B cell (primary cell): ENCODE measurements at regions not wholly inside any gene's neighbourhood (a gene's known extent, or its start where the extent isn't known, plus 50 kb on each side); places are given as distances from the start of the nearest gene placed in this dataset.
A peak's percentile ranks its signal among the peaks of the same experiment; 100 is the strongest.

Experiments
- ATAC-seq: fragments of 200-7000 bp; cut with Tn5 transposase; one replicate; pipeline ENCODE4 v1.10.0; 2021; ENCODE audit warnings: low read depth, mild to moderate bottlenecking, moderate number of reproducible peaks, moderate library complexity
- CTCF ChIA-PET: fragments of 350-600 bp; sonication (Branson Sonifier 250); formaldehyde crosslinking; loops from one replicate; lab custom pipeline; 2021; ENCODE audit warnings: antibody characterized with exemption, inconsistent platforms; lab: Charles Lee
- POLR2A ChIA-PET: fragments of 350-600 bp; sonication (Branson Sonifier 250); formaldehyde crosslinking; loops from one replicate; lab custom pipeline; 2021; ENCODE audit warnings: antibody characterized with exemption; lab: Charles Lee
- DNase-seq: peaks from one replicate; pipeline ENCODE4 v3.0.0; 2013
- H2AFZ ChIP-seq: 2 replicates; pipeline ENCODE4 v1.6.1; 2012; ENCODE audit warnings: mild to moderate bottlenecking, low read depth, low read length; ENCODE audit not compliant: insufficient read depth, poor library complexity, severe bottlenecking
- H3K27ac ChIP-seq, 2 donors: 1 replicate in 1 of 2; 2 replicates in 1 of 2; pipeline ENCODE4 v1.5.1; 2012 to 2013; ENCODE audit warnings: low read length in 2 of 2, mild to moderate bottlenecking in 2 of 2, moderate library complexity in 1 of 2
- H3K27me3 ChIP-seq, 4 experiments: fragments of 200-600 bp in 1 of 4; sonication (generic) in 1 of 4; replicated peaks in 1 of 4; 1 replicate in 2 of 4; 2 replicates in 2 of 4; pipeline versions ENCODE4 v1.6.1 to v1.7.0; 2013 to 2016; ENCODE audit warnings: low read length in 3 of 4, mild to moderate bottlenecking in 2 of 4, mixed read lengths in 1 of 4, moderate library complexity in 1 of 4; ENCODE audit not compliant: insufficient read depth in 4 of 4, control insufficient read depth in 3 of 4; ENCODE audit errors: control extremely low read depth in 1 of 4
- H3K36me3 ChIP-seq, 2 experiments: replicated peaks in 1 of 2; 1 replicate in 1 of 2; 2 replicates in 1 of 2; pipeline versions ENCODE4 v1.6.1 to v1.7.1; 2013; ENCODE audit warnings: low read length in 1 of 2; ENCODE audit not compliant: insufficient read depth in 2 of 2, control insufficient read depth in 1 of 2; ENCODE audit errors: control extremely low read depth in 1 of 2, extremely low read depth in 1 of 2
- H3K4me1 ChIP-seq, 2 donors: fragments of 200-600 bp in 1 of 2; sonication (generic) in 1 of 2; 1 replicate in 1 of 2; 2 replicates in 1 of 2; pipeline versions ENCODE4 v1.5.1 to v1.6.1; 2013 to 2017; ENCODE audit warnings: low read length in 2 of 2; ENCODE audit not compliant: control insufficient read depth in 2 of 2, insufficient read depth in 2 of 2
- H3K4me2 ChIP-seq: replicated peaks from 2 replicates; pipeline ENCODE3; 2012; ENCODE audit warnings: mild to moderate bottlenecking, low read depth, low read length; ENCODE audit not compliant: poor library complexity, severe bottlenecking
- H3K4me3 ChIP-seq, 5 experiments: fragments of 200-600 bp in 1 of 5; sonication (generic) in 1 of 5; 1 replicate in 3 of 5; 2 replicates in 2 of 5; pipeline versions ENCODE4 v1.5.1 to v1.7.0; 2011 to 2016; ENCODE audit warnings: low read length in 4 of 5, mild to moderate bottlenecking in 4 of 5, low read depth in 2 of 5, control low read depth in 1 of 5, moderate library complexity in 1 of 5; ENCODE audit not compliant: insufficient read depth in 1 of 5; ENCODE audit errors: control extremely low read depth in 1 of 5, extremely low read depth in 1 of 5
- H3K79me2 ChIP-seq: fragments of 200-600 bp; sonication (generic); one replicate; pipeline ENCODE4 v1.6.0; 2016; ENCODE audit warnings: low read length; ENCODE audit not compliant: control insufficient read depth, insufficient read depth
- H3K9ac ChIP-seq: fragments of 200-600 bp; sonication (generic); 2 replicates; pipeline ENCODE4 v1.6.1; 2017; ENCODE audit warnings: mild to moderate bottlenecking, low read length, moderate library complexity
- H3K9me3 ChIP-seq, 3 donors: one replicate each; pipeline versions ENCODE4 v1.6.1 to v1.7.1; 2013; ENCODE audit warnings: low read length in 2 of 3; ENCODE audit not compliant: control insufficient read depth in 2 of 3, insufficient read depth in 1 of 3; ENCODE audit errors: control extremely low read depth in 1 of 3
- H4K20me1 ChIP-seq: 2 replicates; pipeline ENCODE4 v1.6.0; 2012; ENCODE audit warnings: mild to moderate bottlenecking, low read length; ENCODE audit not compliant: insufficient read depth, control insufficient read depth, poor library complexity, severe bottlenecking
- H3K27ac Mint-ChIP-seq: one replicate; pipeline ENCODE4 v1.8.0; 2021; ENCODE audit warnings: mixed read lengths
- H3K27me3 Mint-ChIP-seq: one replicate; pipeline ENCODE4 v1.8.0; 2021; ENCODE audit warnings: mixed read lengths
- H3K4me1 Mint-ChIP-seq: one replicate; pipeline ENCODE4 v1.8.0; 2021; ENCODE audit warnings: mixed read lengths
- H3K4me3 Mint-ChIP-seq: one replicate; pipeline ENCODE4 v1.8.0; 2021; ENCODE audit warnings: mixed read lengths
- H3K9me3 Mint-ChIP-seq: one replicate; pipeline ENCODE4 v1.8.0; 2022; ENCODE audit warnings: mixed read lengths; ENCODE audit not compliant: insufficient read depth
- CTCF ChIP-seq: fragments of 200-600 bp; IDR thresholded peaks from one replicate; pipeline ENCODE4 v1.8.0; 2022; ENCODE audit warnings: antibody characterized with exemption, mild to moderate bottlenecking
- EZH2 ChIP-seq: IDR thresholded peaks from 2 replicates; pipeline ENCODE4 v1.6.1; 2012; ENCODE audit warnings: borderline replicate concordance, low read depth, mild to moderate bottlenecking, moderate library complexity, low read length; ENCODE audit not compliant: insufficient read depth, poor library complexity, severe bottlenecking
- WGBS: methylation state at CpG from one replicate; pipeline ENCODE4 v1.1.5; 2013; ENCODE audit warnings: missing lambda C conversion rate; ENCODE audit not compliant: insufficient coverage; 5-methylcytosine and 5-hydroxymethylcytosine counted together
- intact Hi-C: fragments of 100-400 bp; cut with micrococcal nuclease; formaldehyde crosslinking; loops from one replicate; pipeline ENCODE4 v1.10.0; 2022

- H3K9me3 ChIP-seq = no peaks in the 10 kb centered on the region
- no peak for TF ChIP-seq CTCF
- no peak for TF ChIP-seq EZH2
- peak overlapping the region; percentile 47 for H3K9ac ChIP-seq
- no peaks in the 10 kb centered on the region for H3K27me3 Mint-ChIP-seq
- peak overlapping the region; percentile 98 for H3K27ac Mint-ChIP-seq
- H3K9me3 Mint-ChIP-seq = no peaks in the 10 kb centered on the region
- H2AFZ ChIP-seq = peak overlapping the region; percentile 70
- peak overlapping the region in 1 of 5 experiments; percentile 23 for H3K4me3 ChIP-seq
- peak; percentile 49 for DNase-seq
- POLR2A ChIA-PET = interaction anchor here (0.9 to 1.8 kb wide), 5 partner anchors 28 to 93 kb away, joined by 3 to 6 read pairs (median 5); no protein-coding TSS in a partner anchor
- H3K27me3 ChIP-seq = no peaks in the 10 kb centered on the region
- peak overlapping the region; percentile 65 to 79 for H3K27ac ChIP-seq
- H3K4me1 ChIP-seq = peaks cover 38 to 48% of the 10 kb centered on the region in 2 donors
- no peaks in the 10 kb centered on the region for H3K79me2 ChIP-seq
- no peaks in the 10 kb centered on the region for H4K20me1 ChIP-seq
- CTCF ChIA-PET = interaction anchor here (0.7 to 4.0 kb wide), 11 partner anchors 10 to 381 kb away, joined by 3 to 37 read pairs (median 3); no protein-coding TSS in a partner anchor
- no peaks in the 10 kb centered on the region for H3K36me3 ChIP-seq
- 25% methylated on average over 3 of the region's 4 CpGs for WGBS
- H3K4me2 ChIP-seq = peak overlapping the region; percentile 62
- ATAC-seq = peak; percentile 82
- intact Hi-C loops = loop anchor here (1.0 kb wide), 1 partner anchor 12 kb away; no protein-coding TSS in a partner anchor
- H3K4me1 Mint-ChIP-seq = peaks cover 53% of the 10 kb centered on the region
- H3K4me3 Mint-ChIP-seq = peak overlapping the region; percentile 56
Observed at GRCh38 chr2:30325600-30326328, 94.4 kb downstream of the LBH start.

GRCh38 chr2:30326497-30326896 is 95.2 kb downstream of the LBH start:
- DNase-seq (no peak), ATAC-seq (no peak)
- H3K27me3 ChIP-seq = no peaks in the 10 kb centered on the region
- intact Hi-C loops = no loop called here
- no peaks in the 10 kb centered on the region for H4K20me1 ChIP-seq
- CTCF ChIA-PET = interaction anchor here (1.4 kb wide), 1 partner anchor 73 kb away, joined by 3 read pairs; no protein-coding TSS in a partner anchor
- peaks cover 33 to 44% of the 10 kb centered on the region in 2 donors for H3K4me1 ChIP-seq
- no peak overlapping the region for H3K9ac ChIP-seq
- peak overlapping the region; percentile 62 for H3K4me2 ChIP-seq
- Mint-ChIP-seq H3K4me1 (peaks cover 53% of the 10 kb centered on the region), H3K27me3 (no peaks in the 10 kb centered on the region), H3K9me3 (no peaks in the 10 kb centered on the region), H3K27ac (peak overlapping the region; percentile 98), H3K4me3 (no peak overlapping the region)
- POLR2A ChIA-PET = interaction anchor here (0.6 to 1.8 kb wide), 2 partner anchors 39 to 69 kb away, joined by 4 to 5 read pairs; no protein-coding TSS in a partner anchor
- H2AFZ ChIP-seq = peak overlapping the region; percentile 70
- WGBS = 95% methylated on average over 4 of the region's 6 CpGs
- no peaks in the 10 kb centered on the region for H3K79me2 ChIP-seq
- no peak overlapping the region for H3K4me3 ChIP-seq
- TF ChIP-seq EZH2 = no peak
- no peak for TF ChIP-seq CTCF
- H3K27ac ChIP-seq = peak overlapping the region; percentile 65 to 79
- no peaks in the 10 kb centered on the region for H3K9me3 ChIP-seq
- H3K36me3 ChIP-seq = no peaks in the 10 kb centered on the region
